CD4-positive, alpha-beta T cell treated with Interleukin-2 at 100 ng/mL for 4 hours (primary cell): ENCODE measurements at regions not wholly inside any gene's neighbourhood (a gene's known extent, or its start where the extent isn't known, plus 50 kb on each side); places are given as distances from the start of the nearest gene placed in this dataset.
"Not testable (repeated sequence)": the region's sequence is repeated elsewhere in the genome, so short reads cannot be mapped to it uniquely, and the experiment has no call there.

Source experiments
- DNase-seq: peaks from one replicate; pipeline ENCODE4 v3.0.0-alpha.2; 2020; ENCODE audit warnings: low spot score

- DNase-seq: no peak
Measured at GRCh38 chr16:75996491-75996890, 270.2 kb upstream of the CPHXL start.

- DNase-seq: no peak
Measured at GRCh38 chr16:75997606-75998005, 271.3 kb upstream of the CPHXL start.

DNA sequence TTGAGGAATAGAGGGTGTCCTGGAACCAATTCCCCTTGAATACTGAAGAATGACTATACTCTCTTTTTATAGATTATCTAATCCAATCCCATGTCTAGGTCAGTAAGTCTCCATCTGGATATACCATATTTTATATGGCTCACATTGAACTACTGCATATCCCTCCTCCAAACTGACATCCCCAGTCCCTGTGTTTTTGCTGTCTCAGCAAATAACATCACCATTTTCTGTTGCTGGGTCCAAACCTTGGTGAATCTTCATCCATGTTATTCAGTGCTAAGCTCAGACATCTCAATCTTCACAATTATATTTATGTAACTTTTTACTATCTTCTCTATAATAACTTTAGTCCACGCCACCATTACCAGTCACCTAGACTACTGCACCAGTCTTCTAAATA is 269.6 kb upstream of the CNTNAP4 start:
- no peak for DNase-seq

DNA sequence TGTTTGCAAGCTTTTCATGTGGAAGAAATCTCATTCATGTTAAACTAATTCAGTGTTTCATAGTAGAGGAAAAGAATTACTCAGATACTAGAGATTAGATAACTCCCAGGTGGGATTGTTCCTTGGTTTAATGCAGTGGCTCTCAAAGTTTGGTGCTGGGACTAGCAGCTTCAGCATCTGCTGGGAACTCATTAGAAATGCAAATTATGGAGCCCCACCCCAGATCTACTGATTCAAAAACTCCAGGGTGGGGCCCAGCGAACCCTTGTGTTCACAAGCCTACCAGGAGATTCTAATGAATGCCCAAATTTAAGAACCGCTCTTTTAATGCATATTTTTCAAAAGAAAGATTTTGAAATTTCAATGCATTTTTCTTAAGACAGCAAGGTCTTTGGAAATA is 253.4 kb upstream of the CNTNAP4 start:
- DNase-seq: no peak

- no peak for DNase-seq
Measured at GRCh38 chr16:76035689-76036088, 241.5 kb upstream of the CNTNAP4 start.

DNA sequence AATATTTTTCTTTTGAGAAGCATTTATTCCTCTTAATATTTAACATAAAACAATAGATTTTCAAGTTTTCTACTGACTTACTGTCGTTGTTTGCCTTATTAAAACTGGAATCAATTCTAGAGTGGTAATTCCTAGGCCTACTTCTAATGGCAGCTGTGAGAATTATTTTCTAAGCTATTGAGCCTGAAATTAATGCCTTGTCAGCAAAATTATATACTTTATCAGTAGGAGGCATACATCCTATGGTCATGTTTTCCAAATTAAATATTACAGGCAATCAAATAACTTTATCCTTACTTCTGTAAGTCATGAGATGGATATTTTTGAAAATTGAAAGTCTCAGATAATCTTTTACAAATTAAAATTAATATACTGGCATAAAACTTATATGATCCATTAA is 239.1 kb upstream of the CNTNAP4 start:
- no peak for DNase-seq

DNA sequence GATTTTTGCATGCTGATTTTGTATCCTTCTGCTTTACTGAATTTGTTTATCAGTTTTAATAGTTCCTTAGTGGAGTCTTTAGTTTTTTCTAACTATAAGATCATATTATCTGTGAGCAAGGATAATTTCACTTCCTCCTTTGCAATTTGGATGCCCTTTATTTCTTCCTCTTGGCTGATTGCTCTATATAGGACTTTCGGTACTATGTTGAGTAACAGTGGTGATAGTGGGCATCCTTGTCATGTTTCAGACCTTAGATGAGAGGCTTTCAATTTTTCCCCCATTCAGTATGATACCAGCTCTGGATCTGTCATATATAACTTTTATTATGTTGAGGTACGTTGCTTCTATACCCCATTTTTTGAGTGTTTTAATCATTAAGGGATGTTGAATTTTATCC is 224.5 kb upstream of the CNTNAP4 start:
- no peak for DNase-seq

- no peak for DNase-seq
Measured at GRCh38 chr16:76059186-76059585, 218.0 kb upstream of the CNTNAP4 start.

- DNase-seq: no peak
Measured at GRCh38 chr16:76059701-76060100, 217.5 kb upstream of the CNTNAP4 start.

GRCh38 chr16:76071690-76072089 is 205.5 kb upstream of the CNTNAP4 start:
- no peak for DNase-seq

DNA sequence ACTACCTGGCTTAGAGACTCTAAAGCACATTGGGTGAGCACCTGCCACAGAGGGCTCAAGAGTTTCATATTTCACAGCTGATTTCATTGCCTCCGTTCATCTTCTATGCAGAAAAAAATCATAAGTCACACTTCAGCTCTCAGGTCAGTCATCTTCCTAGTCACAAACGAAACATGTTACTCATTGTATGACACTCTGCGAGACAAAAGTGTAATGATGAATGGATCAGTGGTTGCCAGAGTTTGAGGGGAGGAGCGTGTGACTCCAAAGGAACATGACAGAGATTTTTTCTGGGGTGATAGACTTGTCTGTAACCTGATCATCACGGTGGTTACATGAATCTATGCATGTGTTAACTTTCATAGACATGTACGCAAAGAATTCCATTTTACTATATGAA is 195.2 kb upstream of the CNTNAP4 start:
- no peak for DNase-seq

GRCh38 chr16:76106647-76107046 is 170.6 kb upstream of the CNTNAP4 start:
- DNase-seq: no peak

GRCh38 chr16:76108460-76108859 is 168.7 kb upstream of the CNTNAP4 start:
- DNase-seq: no peak

DNA sequence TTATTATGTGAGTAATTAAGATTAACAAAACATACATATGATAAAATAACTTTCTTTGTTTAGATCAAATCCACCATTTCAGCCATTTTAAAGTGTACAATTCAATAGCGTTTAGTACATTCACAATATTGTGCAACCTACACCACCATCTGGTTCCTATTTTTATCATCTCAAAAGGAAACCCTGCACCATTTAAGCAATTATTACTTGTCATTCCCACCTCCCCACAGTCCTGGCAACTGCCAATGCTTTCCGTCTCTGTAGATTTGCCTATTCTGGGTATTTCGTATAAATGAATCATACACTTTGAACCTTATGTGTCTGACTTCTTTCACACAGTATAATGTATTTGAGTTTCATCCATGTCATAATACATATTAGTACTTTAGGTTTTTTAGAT is 162.5 kb upstream of the CNTNAP4 start:
- no peak for DNase-seq

DNA sequence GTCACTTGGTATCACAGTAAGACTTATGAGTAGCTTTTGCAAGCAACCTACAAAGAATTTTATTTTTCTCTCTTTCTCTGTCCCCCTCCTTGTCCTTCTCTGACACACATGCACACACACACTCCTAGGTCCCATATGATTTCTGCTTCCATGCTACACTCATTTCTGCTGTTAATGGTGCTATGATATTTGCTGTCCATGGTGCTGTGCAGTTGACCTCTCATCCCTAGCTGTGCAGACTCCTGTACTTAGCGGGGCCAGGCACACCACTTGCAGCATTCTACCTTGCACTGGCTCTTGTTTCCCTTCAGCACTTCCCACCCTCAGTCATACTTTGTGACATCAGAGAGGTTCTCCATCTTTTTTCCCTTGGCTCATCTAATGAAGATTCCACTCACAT is 158.9 kb upstream of the CNTNAP4 start:
- no peak for DNase-seq

DNA sequence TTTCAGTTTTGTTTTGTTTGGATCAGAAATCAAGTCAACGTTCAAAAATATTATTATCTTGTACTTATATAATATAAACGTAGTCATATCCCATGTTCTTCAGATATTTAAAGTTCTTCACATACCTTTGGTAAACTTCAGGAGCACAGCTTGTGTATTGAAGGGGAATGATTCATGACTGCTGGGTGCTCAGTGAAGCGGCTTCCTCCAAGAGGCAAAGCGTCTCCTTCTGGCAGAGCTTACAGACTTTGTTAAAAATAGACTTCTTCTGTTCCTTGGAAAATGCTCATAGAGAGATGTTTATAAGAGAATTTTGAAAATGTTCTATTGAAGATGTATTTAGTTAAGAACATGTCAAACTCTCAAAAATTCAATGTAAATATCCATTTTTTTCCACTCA is 155.6 kb upstream of the CNTNAP4 start:
- DNase-seq: no peak

- DNase-seq: no peak
Measured at GRCh38 chr16:76123966-76124365, 153.2 kb upstream of the CNTNAP4 start.

DNA sequence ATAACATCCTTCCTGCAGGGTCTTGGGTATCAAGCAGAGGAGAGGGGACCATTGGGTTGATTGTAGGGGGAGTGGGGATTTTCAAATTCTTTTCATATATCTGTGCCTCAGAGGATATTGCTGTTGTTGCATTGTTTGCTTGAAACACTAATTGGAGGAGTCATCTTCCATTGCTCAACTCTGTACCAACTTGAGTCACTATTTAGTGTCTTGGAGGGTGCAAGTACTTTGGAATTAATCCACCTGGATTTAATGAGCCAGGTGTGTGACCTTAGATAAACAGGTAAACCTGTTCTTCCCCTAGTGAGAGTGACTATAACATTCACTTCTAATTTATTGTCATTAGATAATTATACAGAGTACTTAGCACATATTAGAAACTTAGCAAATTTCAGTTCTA is 151.3 kb upstream of the CNTNAP4 start:
- no peak for DNase-seq

DNA sequence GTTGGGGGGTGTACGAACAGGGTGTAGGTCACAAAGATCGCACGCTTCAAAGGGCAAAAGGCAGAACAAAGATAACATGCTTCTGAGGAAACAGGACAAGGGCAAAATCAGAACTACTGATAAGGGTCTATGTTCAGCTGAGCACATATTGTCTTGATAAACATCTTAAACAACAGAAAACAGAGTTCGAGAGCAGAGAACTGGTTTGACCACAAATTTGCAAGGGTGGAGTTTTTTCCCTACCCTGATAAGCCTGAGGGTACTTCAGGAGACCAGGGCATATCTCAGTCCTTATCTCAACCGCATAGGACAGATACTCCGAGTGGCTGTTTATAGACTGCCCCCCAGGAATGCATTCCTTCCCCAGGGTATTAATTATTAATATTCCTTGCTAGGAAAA is 139.1 kb upstream of the CNTNAP4 start:
- DNase-seq: not testable (repeated sequence)

DNA sequence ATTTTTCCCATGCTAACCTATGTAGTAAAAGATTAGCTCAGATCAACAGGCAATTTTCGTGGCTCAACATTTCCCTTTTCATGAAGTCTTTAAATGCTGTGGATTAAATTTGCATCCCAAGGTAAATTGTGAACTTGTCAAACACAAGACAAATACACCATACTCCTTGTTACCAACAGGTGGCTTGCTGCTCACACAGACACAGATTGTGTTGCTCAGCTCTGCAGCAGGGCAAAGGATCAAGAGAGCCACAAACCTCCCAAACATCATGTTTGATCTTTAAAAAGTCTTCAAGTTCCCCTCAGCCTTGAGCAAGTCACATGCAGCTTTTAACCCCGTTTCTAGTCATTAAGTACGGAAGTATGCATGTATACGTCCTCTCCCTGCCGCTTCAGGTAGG is 119.6 kb upstream of the CNTNAP4 start:
- no peak for DNase-seq

GRCh38 chr16:76162046-76162445 is 115.2 kb upstream of the CNTNAP4 start:
- no peak for DNase-seq

GRCh38 chr16:76164970-76165558 is 112.1 kb upstream of the CNTNAP4 start:
- no peak for DNase-seq

- no peak for DNase-seq
Measured at GRCh38 chr16:76175718-76176117, 101.5 kb upstream of the CNTNAP4 start.

- no peak for DNase-seq
Measured at GRCh38 chr16:76176153-76176552, 101.0 kb upstream of the CNTNAP4 start.

GRCh38 chr16:76176616-76177015 is 100.6 kb upstream of the CNTNAP4 start:
- DNase-seq: no peak
